HG03565 (cell line): ENCODE measurements at regions not wholly inside any gene's neighbourhood (a gene's known extent, or its start where the extent isn't known, plus 50 kb on each side); places are given as distances from the start of the nearest gene placed in this dataset.
"Not testable (repeated sequence)": the region's sequence is repeated elsewhere in the genome, so short reads cannot be mapped to it uniquely, and the experiment has no call there.

Experiments
- ATAC-seq: cut with Tn5 transposase; IDR thresholded peaks from one replicate; pipeline ENCODE4 v1.9.1; 2021; ENCODE audit warnings: mild to moderate bottlenecking, moderate library complexity; ENCODE audit not compliant: unreplicated experiment

- no peak for ATAC-seq
These were observed 826.5 kb downstream of the KCNA4 start for GRCh38 chr11:29190313-29190712.

- ATAC-seq, result no peak
These were observed 829.6 kb downstream of the KCNA4 start for GRCh38 chr11:29187215-29187614.

- no peak for ATAC-seq
These were observed 831.6 kb downstream of the KCNA4 start for GRCh38 chr11:29184939-29185890.

GRCh38 chr11:29183301-29183700 lies 833.5 kb downstream of the KCNA4 start:
- no peak for ATAC-seq

- no peak for ATAC-seq
These were observed 843.2 kb downstream of the KCNA4 start for GRCh38 chr11:29173660-29174062.

- ATAC-seq, result no peak
These were observed 845.4 kb downstream of the KCNA4 start for GRCh38 chr11:29171360-29171950.

- ATAC-seq, result no peak
These were observed 850.5 kb downstream of the KCNA4 start for GRCh38 chr11:29166306-29166705.

GRCh38 chr11:29163231-29163630 lies 853.6 kb downstream of the KCNA4 start:
- ATAC-seq, result no peak

- no peak for ATAC-seq
These were observed 854.3 kb downstream of the KCNA4 start for GRCh38 chr11:29162491-29162890.

- no peak for ATAC-seq
These were observed 855.6 kb downstream of the KCNA4 start for GRCh38 chr11:29161191-29161590.

GRCh38 chr11:29159552-29160465 lies 857.0 kb downstream of the KCNA4 start:
- peak; percentile 74 for ATAC-seq

GRCh38 chr11:29153078-29153477 lies 863.8 kb downstream of the KCNA4 start:
- ATAC-seq, result no peak

GRCh38 chr11:29142573-29142972 lies 874.3 kb downstream of the KCNA4 start:
- ATAC-seq, result not testable (repeated sequence)

- no peak for ATAC-seq
These were observed 881.3 kb downstream of the KCNA4 start for GRCh38 chr11:29135504-29135903.

- no peak for ATAC-seq
These were observed 885.8 kb downstream of the KCNA4 start for GRCh38 chr11:29131055-29131454.

GRCh38 chr11:29129844-29130243 lies 887.0 kb downstream of the KCNA4 start:
- ATAC-seq, result no peak

GRCh38 chr11:29127461-29127860 lies 889.4 kb downstream of the KCNA4 start:
- ATAC-seq, result no peak

- ATAC-seq, result no peak
These were observed 891.2 kb downstream of the KCNA4 start for GRCh38 chr11:29125606-29126005.

- ATAC-seq, result no peak
These were observed 892.4 kb downstream of the KCNA4 start for GRCh38 chr11:29124470-29124869.

- no peak for ATAC-seq
These were observed 896.9 kb downstream of the KCNA4 start for GRCh38 chr11:29119707-29120618.
